NCI-H524 (cell line): ENCODE measurements at regions not wholly inside any gene's neighbourhood (a gene's known extent, or its start where the extent isn't known, plus 50 kb on each side); places are given as distances from the start of the nearest gene placed in this dataset.
"Not testable (repeated sequence)": the region's sequence is repeated elsewhere in the genome, so short reads cannot be mapped to it uniquely, and the experiment has no call there.

Experiments
- DNase-seq, 2 experiments: peaks; one replicate each; lab custom pipeline; 2025; lab: John Stamatoyannopoulos, UW

- no peak for DNase-seq
Measured at GRCh38 chr14:88983755-88984154, 159.3 kb downstream of the TTC8 start.

GRCh38 chr14:88985654-88986053 lies 161.2 kb downstream of the TTC8 start:
- peak; percentile 100 for DNase-seq

GRCh38 chr14:88986146-88986841 lies 161.8 kb downstream of the TTC8 start:
- DNase-seq: peak; percentile 65 to 84

- not testable (repeated sequence) for DNase-seq
Measured at GRCh38 chr14:88986908-88987307, 162.5 kb downstream of the TTC8 start.

GRCh38 chr14:88987516-88987915 lies 163.1 kb downstream of the TTC8 start:
- no peak for DNase-seq

- no peak for DNase-seq
Measured at GRCh38 chr14:88989911-88990310, 165.5 kb downstream of the TTC8 start.

- DNase-seq: no peak
Measured at GRCh38 chr14:88990856-88991255, 166.4 kb downstream of the TTC8 start.

GRCh38 chr14:88992011-88992410 lies 167.6 kb downstream of the TTC8 start:
- no peak for DNase-seq

- no peak for DNase-seq
Measured at GRCh38 chr14:88993946-88994345, 169.5 kb downstream of the TTC8 start.

- no peak for DNase-seq
Measured at GRCh38 chr14:88995437-88996198, 171.2 kb downstream of the TTC8 start.

GRCh38 chr14:88998027-88998426 lies 173.6 kb downstream of the TTC8 start:
- no peak for DNase-seq

GRCh38 chr14:88999137-88999536 lies 174.7 kb downstream of the TTC8 start:
- DNase-seq: no peak

- DNase-seq: peak; percentile 91
Measured at GRCh38 chr14:89000007-89000942, 175.8 kb downstream of the TTC8 start.

GRCh38 chr14:89004166-89004565 lies 179.7 kb downstream of the TTC8 start:
- no peak for DNase-seq

GRCh38 chr14:89007906-89008305 lies 183.5 kb downstream of the TTC8 start:
- DNase-seq: no peak

- DNase-seq: peak in 1 of 2 experiments; percentile 48
Measured at GRCh38 chr14:89011355-89012281, 187.2 kb downstream of the TTC8 start.

- peak in 1 of 2 experiments; percentile 48 for DNase-seq
Measured at GRCh38 chr14:89012282-89013097, 188.0 kb downstream of the TTC8 start.

- DNase-seq: peak; percentile 86 to 94
Measured at GRCh38 chr14:89013098-89013504, 188.7 kb downstream of the TTC8 start.

GRCh38 chr14:89013698-89014568 lies 189.5 kb downstream of the TTC8 start:
- DNase-seq: peak; percentile 76 to 85

GRCh38 chr14:89014569-89014850 lies 190.1 kb downstream of the TTC8 start:
- DNase-seq: no peak
